Transverse colon (tissue), 4 donors: ENCODE measurements at regions not wholly inside any gene's neighbourhood (a gene's known extent, or its start where the extent isn't known, plus 50 kb on each side); places are given as distances from the start of the nearest gene placed in this dataset.

Source experiments
- DNase-seq: peaks from one replicate; pipeline ENCODE4 v3.0.0-alpha.2; 2019
- H3K27ac ChIP-seq, 4 donors: fragments of 200-600 bp; sonication (generic); 2 replicates each; pipeline ENCODE4 v1.5.1; 2016 to 2018; ENCODE audit warnings: inconsistent platforms in 4 of 4
- H3K27me3 ChIP-seq: fragments of 200-600 bp; sonication (generic); 2 replicates; pipeline ENCODE4 v1.5.1; 2017; ENCODE audit warnings: inconsistent platforms
- H3K36me3 ChIP-seq, 4 donors: fragments of 200-600 bp; sonication (generic); 2 replicates each; pipeline ENCODE4 v1.5.1; 2017 to 2019; ENCODE audit warnings: inconsistent platforms in 4 of 4
- H3K4me1 ChIP-seq, 4 donors: fragments of 200-600 bp; sonication (generic); 2 replicates each; pipeline ENCODE4 v1.5.1; 2017 to 2020; ENCODE audit warnings: inconsistent platforms in 4 of 4
- H3K4me3 ChIP-seq, 4 donors: fragments of 200-600 bp; sonication (generic); 1 replicate in 1 of 4; 2 replicates in 3 of 4; pipeline versions ENCODE4 v1.5.1 to v1.6.1; 2017 to 2019; ENCODE audit warnings: inconsistent platforms in 4 of 4
- H3K9me3 ChIP-seq, 2 donors: fragments of 200-600 bp; sonication (generic); 2 replicates each; pipeline ENCODE4 v1.5.1; 2017 to 2019; ENCODE audit warnings: inconsistent platforms in 2 of 2
- EP300 ChIP-seq: sonication (generic); formaldehyde crosslinking; IDR thresholded peaks from one replicate; pipeline ENCODE4 v1.6.1; 2017; ENCODE audit warnings: antibody characterized with exemption, low read depth
- POLR2A ChIP-seq: fragments of 450-650 bp; IDR thresholded peaks from one replicate; pipeline ENCODE4 v1.6.1; 2016; ENCODE audit warnings: antibody characterized with exemption, mild to moderate bottlenecking, moderate library complexity
- POLR2AphosphoS5 ChIP-seq, 3 donors: sonication (generic); formaldehyde crosslinking; IDR thresholded peaks; one replicate each; pipeline ENCODE4 v1.6.1; 2016; ENCODE audit warnings: antibody characterized with exemption in 3 of 3
- WGBS, 2 donors: methylation state at CpG; one replicate each; pipeline ENCODE4 v1.1.5; 2018; ENCODE audit warnings: low coverage in 1 of 2; 5-methylcytosine and 5-hydroxymethylcytosine counted together
- in situ Hi-C, 4 donors: fragments of 200-750 bp; cut with MboI; loops; one replicate each; pipeline versions ENCODE4 v1.15.0 to v1.15.1; 2017; ENCODE audit warnings: low sequenced_read_pairs in 3 of 4, low pct_ligation_motif_present in 1 of 4, low pct_unique_long_range_greater_than_20kb in 1 of 4
- intact Hi-C: fragments of 100-400 bp; cut with DNase I; formaldehyde crosslinking; loops from one replicate; pipeline ENCODE4 v1.15.1; 2023; ENCODE audit warnings: low total_unique reads
- TF ChIP-seq, protein P1 (sequence below), 5 experiments: fragments of 200-600 bp in 3 of 5; fragments of 450-650 bp in 2 of 5; sonication (generic) in 3 of 5; IDR thresholded peaks; 1 replicate in 2 of 5; 2 replicates in 3 of 5; pipeline ENCODE4 v1.5.1; 2016 to 2017; ENCODE audit warnings: antibody characterized with exemption in 5 of 5, inconsistent platforms in 3 of 5, mild to moderate bottlenecking in 2 of 5, moderate library complexity in 1 of 5

GRCh38 chr6:144993870-144994269 lies 708.7 kb downstream of the UTRN start:
- Histone ChIP-seq H3K9me3 (no peaks in the 10 kb centered on the region), H3K27me3 (no peaks in the 10 kb centered on the region), H3K36me3 (no peaks in the 10 kb centered on the region), H3K4me1 (peaks cover 0 to 4% (median 0%) of the 10 kb centered on the region in 4 donors), H3K4me3 (no peak overlapping the region), H3K27ac (no peak overlapping the region)
- 80 to 81% methylated on average over 2 to 3 of the region's 3 CpGs for WGBS, 2 donors
- TF ChIP-seq, protein P1, sequence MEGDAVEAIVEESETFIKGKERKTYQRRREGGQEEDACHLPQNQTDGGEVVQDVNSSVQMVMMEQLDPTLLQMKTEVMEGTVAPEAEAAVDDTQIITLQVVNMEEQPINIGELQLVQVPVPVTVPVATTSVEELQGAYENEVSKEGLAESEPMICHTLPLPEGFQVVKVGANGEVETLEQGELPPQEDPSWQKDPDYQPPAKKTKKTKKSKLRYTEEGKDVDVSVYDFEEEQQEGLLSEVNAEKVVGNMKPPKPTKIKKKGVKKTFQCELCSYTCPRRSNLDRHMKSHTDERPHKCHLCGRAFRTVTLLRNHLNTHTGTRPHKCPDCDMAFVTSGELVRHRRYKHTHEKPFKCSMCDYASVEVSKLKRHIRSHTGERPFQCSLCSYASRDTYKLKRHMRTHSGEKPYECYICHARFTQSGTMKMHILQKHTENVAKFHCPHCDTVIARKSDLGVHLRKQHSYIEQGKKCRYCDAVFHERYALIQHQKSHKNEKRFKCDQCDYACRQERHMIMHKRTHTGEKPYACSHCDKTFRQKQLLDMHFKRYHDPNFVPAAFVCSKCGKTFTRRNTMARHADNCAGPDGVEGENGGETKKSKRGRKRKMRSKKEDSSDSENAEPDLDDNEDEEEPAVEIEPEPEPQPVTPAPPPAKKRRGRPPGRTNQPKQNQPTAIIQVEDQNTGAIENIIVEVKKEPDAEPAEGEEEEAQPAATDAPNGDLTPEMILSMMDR (IDR thresholded peaks at IDR 0.05), result no peak
- TF ChIP-seq EP300, result no peak
- no peak for TF ChIP-seq POLR2AphosphoS5 (IDR thresholded peaks at IDR 0.05)
- TF ChIP-seq POLR2A, result no peak
- in situ Hi-C loops (no loop called here), intact Hi-C loops (no loop called here)
- no peak for DNase-seq

DNA sequence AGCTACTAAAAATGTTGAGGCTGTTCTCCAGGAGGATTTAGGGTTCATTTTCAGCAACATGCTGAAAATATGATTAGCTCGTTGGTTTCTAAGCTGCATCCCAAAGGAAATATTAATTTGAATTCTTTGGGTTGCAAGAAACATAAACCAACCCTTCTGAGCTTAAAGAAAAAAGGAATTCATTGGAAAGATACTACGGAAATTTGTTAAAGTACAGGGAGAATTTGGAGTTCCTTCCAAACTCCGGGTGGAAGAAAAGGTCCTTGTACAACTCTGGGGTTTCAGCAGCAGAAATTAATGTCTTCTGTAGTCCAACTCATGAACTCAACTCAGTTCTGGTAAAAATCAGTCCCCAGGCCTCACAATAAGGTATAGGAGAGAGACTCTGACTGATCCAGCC lies 712.9 kb downstream of the UTRN start:
- Histone ChIP-seq H3K27me3 (no peaks in the 10 kb centered on the region), H3K4me1 (no peaks in the 10 kb centered on the region), H3K4me3 (no peak overlapping the region), H3K36me3 (no peaks in the 10 kb centered on the region), H3K9me3 (no peaks in the 10 kb centered on the region), H3K27ac (no peak overlapping the region)
- 81 to 93% methylated on average over 3 of the region's 3 CpGs for WGBS, 2 donors
- in situ Hi-C loops (no loop called here), intact Hi-C loops (no loop called here)
- no peak for DNase-seq
- TF ChIP-seq POLR2AphosphoS5 (IDR thresholded peaks at IDR 0.05) (no peak), POLR2A (no peak), EP300 (no peak)
- TF ChIP-seq, protein P1 (IDR thresholded peaks at IDR 0.05), result no peak

GRCh38 chr6:144999127-144999526 lies 714.0 kb downstream of the UTRN start:
- TF ChIP-seq POLR2AphosphoS5 (IDR thresholded peaks at IDR 0.05) (no peak), EP300 (no peak), POLR2A (no peak)
- TF ChIP-seq, protein P1 (IDR thresholded peaks at IDR 0.05), result no peak

GRCh38 chr6:145003145-145003544 lies 718.0 kb downstream of the UTRN start:
- WGBS, 2 donors, result 62 to 80% methylated on average over 2 of the region's 2 CpGs
- no peak for DNase-seq
- no peak overlapping the region for H3K4me3 ChIP-seq
- H3K9me3 ChIP-seq, result no peaks in the 10 kb centered on the region
- TF ChIP-seq POLR2A, result no peak
- TF ChIP-seq EP300, result no peak
- TF ChIP-seq, protein P1 (IDR thresholded peaks at IDR 0.05), result no peak
- no peak for TF ChIP-seq POLR2AphosphoS5 (IDR thresholded peaks at IDR 0.05)
- in situ Hi-C loops, result no loop called here
- H3K4me1 ChIP-seq, result no peaks in the 10 kb centered on the region
- no peaks in the 10 kb centered on the region for H3K27me3 ChIP-seq
- H3K27ac ChIP-seq, result no peak overlapping the region
- H3K36me3 ChIP-seq, result no peaks in the 10 kb centered on the region
- intact Hi-C loops, result no loop called here

More at GRCh38 chr6:144999127-144999526, 714.0 kb downstream of the UTRN start:
- DNase-seq, result no peak
- Histone ChIP-seq H3K27me3 (no peaks in the 10 kb centered on the region), H3K36me3 (no peaks in the 10 kb centered on the region), H3K9me3 (no peaks in the 10 kb centered on the region), H3K4me1 (no peaks in the 10 kb centered on the region), H3K4me3 (no peak overlapping the region), H3K27ac (no peak overlapping the region)
- WGBS, 2 donors, result 71 to 86% methylated on average over 1 of the region's 1 CpG
- in situ Hi-C loops, result no loop called here
- intact Hi-C loops, result no loop called here
